Activated CD8-positive, alpha-beta memory T cell treated with anti-CD3 and anti-CD28 coated beads, Interleukin-2, amount 50 U/mL, for 1 hour (primary cell): ENCODE measurements at regions not wholly inside any gene's neighbourhood (a gene's known extent, or its start where the extent isn't known, plus 50 kb on each side); places are given as distances from the start of the nearest gene placed in this dataset.

Experiments
- DNase-seq: peaks from one replicate; pipeline ENCODE4 v3.0.0-alpha.2; 2020; ENCODE audit errors: extremely low read depth

DNA sequence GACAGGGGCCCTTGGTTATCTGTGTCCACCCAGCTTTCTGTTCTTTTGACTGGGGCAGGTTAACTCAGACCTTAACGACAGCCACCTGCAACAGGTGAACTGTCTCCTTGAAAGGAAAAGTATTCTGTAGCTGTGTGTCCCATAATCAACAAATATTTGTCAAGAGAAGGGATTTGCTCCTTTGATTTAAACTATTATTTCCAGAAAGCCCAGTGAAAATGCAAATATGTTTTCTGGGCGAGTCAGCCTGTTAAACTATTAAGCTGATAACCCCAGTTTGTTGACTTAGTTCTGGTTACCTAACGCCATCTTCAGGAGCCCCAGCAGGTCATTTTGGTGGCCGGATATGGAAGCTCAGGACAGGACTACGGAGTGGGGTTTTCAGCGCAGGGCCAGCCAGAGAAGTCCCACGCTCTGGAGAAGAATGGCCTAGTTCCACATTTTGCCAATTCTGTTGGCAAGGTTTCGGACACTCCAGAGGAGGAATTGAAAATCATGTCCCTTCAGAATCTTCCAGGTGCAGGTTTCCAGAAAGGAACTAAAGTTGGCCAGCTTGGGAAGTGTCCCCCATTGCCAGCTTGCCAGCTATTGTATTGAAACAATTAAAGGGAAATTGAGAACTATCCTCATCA lies 54.5 kb downstream of the ADRA2A start:
- no peak for DNase-seq

DNA sequence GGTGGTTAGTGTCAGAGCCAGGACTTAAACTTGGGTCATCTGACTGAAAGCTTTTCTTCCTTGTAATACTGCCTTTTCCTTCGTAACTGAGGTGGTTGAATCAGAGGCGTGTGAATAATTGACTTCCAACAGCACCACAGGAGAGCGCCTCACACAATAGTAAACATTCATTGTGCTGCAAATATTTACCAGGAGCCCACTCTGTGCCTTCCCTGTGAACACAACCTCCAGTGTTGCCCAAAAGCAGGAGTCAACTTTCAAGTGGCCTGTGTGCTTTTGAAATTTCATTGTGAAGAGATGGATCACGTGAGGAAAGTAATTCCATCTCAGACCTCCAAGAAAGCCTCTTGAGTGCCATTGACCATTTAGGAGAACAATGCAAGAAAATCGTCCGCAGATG lies 60.2 kb downstream of the ADRA2A start:
- DNase-seq: no peak

DNA sequence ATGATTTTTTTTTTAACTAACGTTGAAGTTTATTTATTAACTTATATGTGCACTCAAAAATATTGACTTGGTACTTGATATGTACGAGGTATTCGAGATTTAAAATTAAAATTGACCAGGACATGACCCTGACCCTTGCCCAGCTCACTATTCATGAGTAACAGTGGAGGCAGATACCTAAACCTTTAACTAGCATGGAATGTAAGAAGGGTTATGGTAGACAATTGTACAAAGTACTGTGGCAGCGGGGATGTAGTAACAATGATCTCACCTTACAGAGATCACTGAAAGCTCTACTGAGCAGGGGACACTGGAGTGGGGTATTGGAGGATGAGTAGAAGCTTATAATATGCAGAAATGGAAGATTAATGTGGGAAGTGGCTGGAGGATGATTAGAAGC lies 60.8 kb downstream of the ADRA2A start:
- no peak for DNase-seq

DNA sequence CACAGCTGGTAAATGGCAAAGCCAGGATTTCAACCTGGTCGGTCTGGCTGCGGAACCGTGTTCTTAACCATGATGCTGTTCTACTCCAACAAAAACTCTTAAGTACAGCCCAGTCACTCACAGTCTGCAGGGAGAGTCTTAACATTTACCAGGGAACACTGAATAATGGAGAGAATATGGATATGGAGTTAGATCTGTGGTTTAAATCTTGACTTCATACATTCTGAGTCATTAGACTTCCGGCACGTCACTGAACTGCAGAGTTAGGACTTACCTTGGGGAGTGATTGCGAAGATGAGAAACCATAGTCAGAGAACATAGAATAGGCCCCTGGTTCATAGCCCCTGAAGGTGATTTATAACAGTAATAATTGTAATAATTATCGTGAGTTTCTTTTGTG lies 61.7 kb downstream of the ADRA2A start:
- DNase-seq: no peak

DNA sequence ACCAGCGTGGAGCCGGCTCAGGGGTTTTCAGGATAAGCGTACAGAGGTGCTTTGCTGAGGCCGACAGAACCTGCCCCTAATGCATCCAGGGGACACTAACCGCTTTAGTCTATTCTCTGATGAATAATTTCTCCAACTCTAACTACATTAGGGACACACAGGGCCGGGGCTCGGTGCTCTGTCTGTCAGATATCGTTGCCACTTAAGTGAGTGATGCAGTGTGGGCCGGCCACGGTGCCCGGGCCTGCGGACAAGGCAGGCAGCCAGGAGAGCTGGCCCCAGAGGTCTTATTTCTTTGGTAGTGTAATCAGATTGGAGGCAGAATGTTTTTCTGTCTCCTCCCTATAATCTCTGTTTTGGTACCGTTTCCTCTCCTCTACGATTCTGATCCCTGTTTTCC lies 62.7 kb downstream of the ADRA2A start:
- no peak for DNase-seq

DNA sequence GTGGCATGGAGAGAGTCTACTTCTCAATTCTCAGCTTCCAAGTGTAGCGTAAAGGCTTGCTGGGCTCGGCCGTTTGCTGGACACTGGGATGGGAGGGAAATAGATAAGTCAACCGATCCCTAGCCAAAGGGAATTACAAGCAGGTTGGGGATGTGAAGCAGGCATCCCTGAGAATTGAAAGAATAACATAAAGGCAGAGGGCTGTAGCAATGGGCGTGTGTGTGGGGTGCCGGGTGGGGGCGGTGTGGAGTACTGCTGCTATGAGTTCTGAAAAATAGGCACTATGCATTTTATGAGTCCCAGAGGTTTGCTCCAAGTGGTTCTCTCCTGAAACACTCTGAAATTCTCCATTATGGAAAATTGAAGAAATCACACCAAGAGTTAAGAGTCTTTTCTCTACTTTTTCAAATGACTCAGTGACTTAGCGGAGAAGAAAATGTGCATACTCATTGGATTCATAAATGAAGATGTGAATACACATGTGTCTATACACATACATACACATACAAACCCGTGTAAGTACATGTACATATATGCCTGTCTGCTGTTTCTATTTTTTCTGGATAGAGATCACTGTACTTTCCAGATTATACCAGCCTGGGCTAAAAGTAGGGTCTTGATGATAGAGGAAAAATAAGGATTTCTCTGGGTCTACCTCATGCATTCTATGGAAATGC lies 65.4 kb downstream of the ADRA2A start:
- no peak for DNase-seq

DNA sequence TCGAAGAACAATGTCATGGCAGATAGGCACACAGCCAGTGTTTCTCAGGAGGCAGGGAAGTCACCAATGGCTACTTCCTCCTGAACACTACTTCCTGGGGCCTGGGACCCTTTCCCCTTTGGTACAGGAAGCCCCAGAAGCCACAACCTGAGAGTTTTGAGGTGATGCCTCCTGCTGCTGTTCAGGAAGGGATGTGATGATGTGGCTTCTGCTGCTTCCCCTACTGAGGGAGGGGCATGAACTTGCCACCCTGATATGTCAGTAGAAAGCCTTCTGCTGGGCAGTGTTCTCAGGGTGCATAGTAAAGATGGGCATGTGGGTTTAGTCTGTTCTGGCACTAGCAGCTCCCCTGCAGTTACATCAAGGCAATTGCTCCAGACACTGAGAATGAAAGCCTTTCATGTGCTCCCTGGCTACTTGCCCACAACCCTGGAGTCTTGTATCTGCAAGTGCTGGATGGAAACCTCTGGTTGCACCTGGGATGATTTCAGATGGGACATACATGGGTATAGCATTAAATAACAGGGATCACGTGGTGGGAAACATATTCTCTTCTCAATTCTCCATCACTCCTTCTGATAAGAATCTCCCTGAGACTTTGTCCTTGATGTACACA lies 69.3 kb downstream of the ADRA2A start:
- DNase-seq: no peak

DNA sequence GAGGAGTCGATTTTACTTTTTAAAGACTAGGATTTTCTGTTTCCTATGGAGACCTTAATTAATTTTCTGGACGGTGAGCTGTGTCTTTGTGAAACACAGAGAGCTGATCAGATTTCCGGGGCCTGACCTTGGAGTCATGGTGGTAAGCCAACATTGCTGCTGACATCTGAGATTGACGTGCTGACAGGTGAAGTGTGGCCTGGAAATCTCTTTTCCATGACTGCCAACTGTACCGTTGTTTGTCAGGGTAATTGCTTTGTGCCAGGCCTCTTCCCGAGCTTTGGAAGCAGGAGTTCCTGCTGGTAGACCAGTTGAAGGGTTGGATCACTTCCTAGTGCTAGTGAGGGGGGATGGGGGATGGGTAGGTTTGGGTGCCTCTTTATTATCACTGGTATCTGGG lies 71.2 kb downstream of the ADRA2A start:
- no peak for DNase-seq

DNA sequence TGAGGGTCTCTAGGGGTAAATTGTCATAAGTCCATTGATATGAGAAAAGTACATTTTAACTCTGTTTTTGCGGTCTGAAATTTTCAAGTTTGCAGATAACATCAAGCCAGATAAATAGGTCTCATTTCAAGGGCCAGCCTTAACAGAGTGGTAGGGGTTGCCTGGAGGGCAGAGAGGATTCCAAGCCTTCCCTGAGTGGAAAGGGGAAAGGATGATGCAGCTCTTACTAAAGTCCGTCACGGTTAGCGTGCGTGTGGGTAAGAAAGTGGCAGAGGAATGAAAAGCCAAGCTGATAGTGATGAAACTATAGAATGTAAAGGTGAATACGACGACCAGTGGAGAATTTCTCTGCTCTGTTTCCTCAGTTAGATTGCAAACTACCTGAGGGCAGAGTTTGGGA lies 71.6 kb downstream of the ADRA2A start:
- no peak for DNase-seq

DNA sequence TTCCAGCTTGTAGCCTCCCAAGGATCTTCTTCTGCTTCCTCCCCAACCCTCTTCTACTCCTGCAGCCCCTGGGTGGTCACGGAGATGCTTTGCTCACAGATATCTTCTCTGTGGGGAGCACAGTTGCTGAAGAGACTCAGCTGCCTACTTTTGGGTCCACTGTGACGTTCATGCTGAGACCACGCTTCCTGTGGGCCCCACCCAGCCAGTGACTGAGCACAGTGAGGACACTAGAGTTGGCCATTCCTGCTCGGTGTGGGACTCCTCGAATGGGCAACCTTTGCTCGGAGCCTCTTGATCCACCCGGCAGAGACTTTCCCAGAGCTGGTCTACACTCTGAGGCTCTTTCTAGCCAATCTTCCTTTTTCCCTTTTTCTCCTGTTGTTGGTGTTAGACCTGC lies 73.9 kb downstream of the ADRA2A start:
- no peak for DNase-seq

DNA sequence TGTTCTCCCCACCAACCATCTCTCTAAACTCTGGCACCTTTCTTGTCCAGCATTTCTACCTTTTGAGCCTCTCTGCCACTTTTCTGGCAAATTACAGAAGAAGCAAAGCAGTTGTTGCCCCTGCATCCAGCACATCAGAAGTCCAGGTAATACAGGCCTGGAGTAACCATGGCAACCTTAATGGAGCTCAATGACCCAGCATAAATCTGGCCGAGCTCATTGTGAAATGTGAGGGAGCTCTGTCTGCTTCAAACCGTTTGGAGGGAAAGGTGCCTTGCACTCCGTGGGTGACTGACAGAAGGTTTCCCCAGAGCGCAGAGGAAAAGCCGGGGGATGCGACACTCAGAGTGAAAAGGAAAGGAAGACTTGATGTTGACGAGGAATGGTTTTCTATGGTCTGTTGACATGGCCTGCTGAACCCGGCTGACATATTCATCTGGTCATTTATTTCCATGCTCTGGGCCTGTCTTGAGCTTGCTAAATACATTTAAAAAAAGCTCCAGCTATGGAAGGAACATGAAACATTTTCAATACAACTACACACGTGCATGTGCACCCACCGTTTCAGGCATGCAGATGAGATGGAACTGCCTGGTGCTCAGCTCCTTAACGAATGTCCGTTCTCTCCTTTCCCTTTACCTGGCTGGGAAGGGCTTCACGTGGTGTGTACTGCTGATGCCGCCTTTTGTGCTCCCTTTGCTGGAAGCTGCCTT lies 74.9 kb downstream of the ADRA2A start:
- no peak for DNase-seq

DNA sequence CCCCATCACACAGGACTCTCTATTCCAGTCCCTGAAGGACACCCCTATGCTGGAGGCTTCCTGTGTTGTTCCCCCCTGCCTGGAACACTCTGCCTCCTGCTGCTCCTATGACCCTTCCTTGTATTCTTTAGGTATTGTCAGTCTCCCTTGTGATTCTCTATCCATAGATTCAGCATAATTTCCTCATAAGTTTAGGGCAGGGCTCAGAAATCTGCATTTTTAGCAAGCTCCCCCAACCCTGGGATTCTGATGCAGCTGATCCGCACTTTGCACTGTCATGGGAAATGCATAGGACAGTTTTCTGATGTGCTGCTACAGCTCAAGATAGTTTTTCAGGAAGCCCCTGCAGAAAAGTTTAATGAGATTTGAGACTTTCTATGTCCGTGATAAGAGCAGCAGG lies 79.9 kb downstream of the ADRA2A start:
- no peak for DNase-seq

DNA sequence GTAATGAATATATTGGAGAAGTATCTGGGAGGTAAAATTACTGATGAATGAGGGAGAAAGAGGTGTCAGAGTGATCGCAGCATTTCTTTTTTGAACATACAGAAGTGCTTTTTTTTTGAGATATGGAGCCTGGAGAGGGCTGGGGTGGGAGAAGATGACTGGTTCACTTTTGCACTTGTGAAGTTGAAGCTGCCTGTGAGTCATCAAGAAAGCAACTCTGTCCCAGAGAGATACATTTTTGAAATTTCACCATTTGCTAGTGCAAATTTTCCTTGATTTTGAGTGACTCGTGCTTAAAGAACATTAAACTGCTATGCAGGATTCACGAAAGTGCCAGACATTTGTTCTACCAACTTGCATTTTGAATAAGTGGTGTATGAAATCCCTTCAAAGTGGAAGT lies 81.8 kb downstream of the ADRA2A start:
- no peak for DNase-seq

DNA sequence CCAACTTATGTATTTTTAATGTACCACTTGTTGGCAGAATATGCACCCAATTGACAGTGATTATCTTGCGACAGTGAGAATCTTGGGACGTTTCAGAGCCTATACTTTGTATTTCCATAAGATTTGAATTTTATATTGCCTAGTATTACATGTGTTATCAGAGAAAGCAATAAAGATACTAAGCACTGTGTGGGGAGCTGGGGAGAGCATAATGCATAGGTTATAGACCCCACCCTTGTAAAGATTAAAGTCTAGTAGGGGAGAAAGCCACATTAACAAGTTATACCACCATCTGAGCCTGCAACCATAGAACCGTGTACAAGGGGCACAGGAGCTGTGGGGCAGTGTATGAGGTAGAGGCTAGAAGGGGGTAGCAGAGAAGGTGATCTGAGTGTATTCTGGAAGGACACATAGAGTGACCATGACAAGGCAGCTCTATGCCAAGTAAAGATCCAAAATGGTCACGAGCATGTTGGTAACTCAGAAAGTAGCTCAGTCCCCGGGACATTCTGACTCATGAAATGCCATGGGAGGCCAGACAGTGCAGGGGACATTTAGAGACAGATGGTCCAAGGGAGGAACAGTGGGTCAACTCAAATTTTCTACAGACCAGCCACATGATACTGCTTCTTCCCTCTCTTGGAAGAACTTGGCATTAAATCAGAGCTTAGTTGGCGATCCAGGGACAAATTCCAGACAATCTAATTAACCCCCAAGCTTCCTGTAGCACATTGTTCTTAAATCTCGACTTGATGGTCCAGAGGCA lies 84.5 kb downstream of the ADRA2A start:
- DNase-seq: no peak

DNA sequence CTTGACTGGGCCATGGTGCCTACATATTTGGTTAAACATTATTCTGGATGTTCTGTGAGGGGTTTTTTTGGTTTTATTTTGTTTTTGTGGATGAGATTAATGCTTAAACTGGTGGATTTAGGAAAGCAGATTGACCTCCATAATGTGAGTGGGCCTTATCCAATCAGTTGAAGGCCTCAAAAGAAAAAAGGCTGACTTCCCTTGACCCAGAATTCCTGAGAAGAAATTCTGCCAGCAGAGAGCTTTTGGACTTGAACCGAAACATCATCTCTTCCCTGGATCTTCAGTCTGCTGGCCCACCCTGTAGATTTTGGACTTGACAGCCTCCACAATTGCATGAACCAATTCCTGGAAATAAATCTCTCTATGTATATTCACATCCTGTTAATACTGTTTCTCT lies 94.4 kb downstream of the ADRA2A start:
- no peak for DNase-seq

DNA sequence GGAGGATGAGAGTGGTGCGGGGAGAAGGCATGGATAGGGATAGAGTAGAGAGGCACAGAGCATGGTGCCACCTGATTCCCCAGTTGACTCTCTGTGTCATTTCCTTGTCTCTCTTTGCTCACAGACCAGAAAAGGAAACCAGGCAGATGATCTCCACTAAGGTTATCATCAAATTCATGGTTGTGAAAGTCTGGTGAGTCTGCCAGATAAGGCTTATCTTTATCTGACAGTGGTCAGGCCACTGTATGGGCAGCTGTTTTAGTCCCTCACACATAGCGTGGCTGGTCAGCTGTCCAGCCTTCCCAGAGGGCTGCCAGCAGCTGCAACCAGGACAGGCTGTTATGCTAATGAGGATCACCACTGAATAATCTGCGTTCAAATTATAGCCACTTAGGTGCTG lies 99.0 kb downstream of the ADRA2A start:
- no peak for DNase-seq

DNA sequence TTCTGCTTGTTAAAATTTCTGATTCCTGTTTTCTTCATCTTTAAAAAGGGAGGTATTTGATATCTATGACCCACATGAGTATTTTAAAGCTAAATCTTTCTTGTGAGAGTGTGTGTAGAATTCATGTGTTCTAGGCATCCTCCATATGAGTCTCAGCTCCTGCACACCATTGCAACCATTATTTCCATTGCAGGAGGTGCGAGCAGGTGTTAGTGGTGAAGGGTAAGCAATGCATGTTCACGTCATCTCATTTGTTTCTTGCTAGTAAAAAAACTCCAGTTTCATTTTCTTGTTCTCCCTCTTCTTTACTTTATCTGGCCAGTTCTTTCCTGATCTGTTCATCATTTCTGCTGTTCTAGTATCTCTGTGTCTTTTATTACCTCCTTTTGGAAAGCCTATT lies 100.5 kb downstream of the ADRA2A start:
- no peak for DNase-seq

DNA sequence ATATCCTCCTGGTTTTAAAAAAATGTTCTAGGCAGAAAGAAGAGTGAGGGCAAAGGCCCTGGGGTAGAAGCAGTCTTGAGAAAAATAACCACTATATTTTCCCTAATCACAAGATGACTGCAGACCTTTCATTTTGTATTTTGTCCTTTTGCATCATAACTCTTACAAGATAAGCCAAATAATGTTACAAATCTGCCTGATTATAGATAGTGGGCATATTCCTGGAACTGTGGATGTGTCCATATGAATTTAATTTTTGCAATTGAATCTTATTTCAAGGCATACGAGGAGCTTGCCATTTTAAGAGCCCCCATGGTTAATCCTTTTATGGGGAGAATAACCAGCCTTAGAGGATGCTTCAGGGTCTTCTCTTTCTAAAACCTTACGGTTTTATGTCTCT lies 102.7 kb downstream of the ADRA2A start:
- DNase-seq: no peak

DNA sequence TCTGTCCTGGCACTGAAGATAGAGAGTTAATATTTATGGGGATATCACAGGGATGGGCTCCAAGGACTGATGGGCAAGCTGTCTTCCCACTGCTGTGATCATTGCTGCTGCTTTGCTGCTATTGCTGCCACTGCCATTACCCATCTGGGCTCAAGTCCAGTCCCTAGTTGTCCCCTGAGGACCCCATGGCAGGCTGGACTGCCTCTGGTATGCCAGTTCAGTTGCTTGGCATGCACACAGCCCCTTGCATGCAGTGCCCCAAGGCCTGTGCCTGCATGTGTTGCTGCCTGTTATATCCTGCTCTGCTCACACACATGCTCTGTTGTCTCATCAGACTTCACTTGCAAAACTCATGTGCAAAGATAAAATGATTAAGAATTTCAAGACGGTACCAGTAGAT lies 109.5 kb downstream of the ADRA2A start:
- no peak for DNase-seq

DNA sequence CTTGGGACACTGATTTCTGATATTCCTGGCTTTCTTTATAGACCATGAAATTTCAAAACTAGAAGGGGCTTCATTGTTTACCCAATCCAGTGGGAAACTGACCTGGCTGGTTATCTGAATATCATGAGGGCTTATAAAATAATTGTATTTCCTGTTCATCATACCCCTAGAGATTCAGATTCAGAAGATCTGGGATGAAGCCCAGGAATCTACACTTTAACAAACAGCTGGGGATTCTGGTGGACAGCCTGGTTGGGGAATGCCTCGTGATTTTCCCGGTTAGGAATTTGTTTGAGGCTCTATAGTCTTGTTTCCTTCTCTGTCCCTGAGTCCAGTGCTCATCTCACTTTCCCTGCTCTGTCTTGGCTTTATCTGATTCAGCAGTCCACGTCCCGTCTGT lies 110.3 kb downstream of the ADRA2A start:
- no peak for DNase-seq

DNA sequence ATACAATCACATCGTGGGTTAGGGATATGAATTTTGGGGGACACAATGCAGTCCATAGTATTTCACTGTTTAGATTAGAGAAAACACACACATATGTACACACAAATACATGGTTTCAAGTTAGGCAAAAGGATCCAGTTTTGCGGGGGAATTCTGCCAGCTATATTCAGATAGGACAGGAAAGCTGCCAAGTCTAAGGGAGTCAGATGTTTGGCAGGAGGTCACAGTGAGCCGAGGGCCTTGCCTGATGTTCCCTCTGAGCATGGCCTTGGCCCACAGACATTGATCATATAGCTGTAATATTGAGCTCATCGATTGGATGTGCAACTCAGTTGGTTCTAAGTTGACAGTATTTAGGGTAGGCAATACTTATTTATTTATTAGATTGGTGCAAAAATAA lies 122.8 kb downstream of the ADRA2A start:
- DNase-seq: no peak

DNA sequence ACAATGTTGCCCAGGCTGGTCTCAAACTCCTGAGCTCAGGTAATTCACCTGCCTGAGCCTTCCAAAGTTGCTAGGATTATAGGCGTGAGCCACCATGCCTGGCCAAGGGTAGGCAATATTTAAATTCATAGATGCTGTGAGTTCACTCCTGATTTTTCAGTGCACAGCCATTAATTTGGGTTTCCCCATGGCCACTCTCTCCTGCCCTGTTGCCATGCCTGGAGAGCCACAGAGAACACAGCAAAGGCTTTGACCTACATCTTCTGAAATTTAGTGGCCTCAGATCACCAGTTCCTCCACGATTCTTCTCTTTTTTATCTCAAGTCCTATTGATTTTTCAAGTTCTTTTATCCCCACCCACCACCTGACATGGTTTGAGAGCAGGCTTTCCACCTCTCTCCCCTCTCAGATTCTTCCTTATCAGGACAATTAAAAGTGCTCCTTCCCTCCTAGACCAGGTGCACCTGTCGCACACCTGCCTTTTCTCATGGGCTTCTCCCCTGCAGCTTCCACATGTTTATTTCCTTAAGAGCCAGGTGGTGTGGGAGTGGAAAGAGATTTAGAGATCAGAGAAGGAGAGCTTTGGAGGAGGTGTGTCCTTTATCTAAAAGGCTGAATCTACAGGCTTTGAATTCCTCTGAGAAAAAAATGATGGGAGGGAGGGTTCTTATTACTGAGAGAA lies 123.8 kb downstream of the ADRA2A start:
- DNase-seq: no peak
